Esophagus muscularis mucosa (tissue), 4 donors: ENCODE measurements at regions not wholly inside any gene's neighbourhood (a gene's known extent, or its start where the extent isn't known, plus 50 kb on each side); places are given as distances from the start of the nearest gene placed in this dataset.

Experiments used
- DNase-seq: peaks from one replicate; pipeline ENCODE4 v3.0.0-alpha.2; 2017; ENCODE audit errors: extremely low spot score
- H3K27ac ChIP-seq, 4 donors: fragments of 200-600 bp; sonication (generic); replicated peaks in 1 of 4; 1 replicate in 3 of 4; 2 replicates in 1 of 4; pipeline ENCODE4 v1.5.1; 2016 to 2019; ENCODE audit warnings: mild to moderate bottlenecking in 1 of 4
- H3K27me3 ChIP-seq, 4 donors: fragments of 200-600 bp; sonication (generic); one replicate each; pipeline versions ENCODE4 v1.5.1 to v1.6.0; 2016 to 2019
- H3K36me3 ChIP-seq, 4 donors: fragments of 200-600 bp; sonication (generic); one replicate each; pipeline ENCODE4 v1.5.1; 2016 to 2019
- H3K4me1 ChIP-seq, 4 donors: fragments of 200-600 bp; sonication (generic); one replicate each; pipeline ENCODE4 v1.5.1; 2016 to 2019
- H3K4me3 ChIP-seq, 4 donors: fragments of 200-600 bp; sonication (generic); 1 replicate in 2 of 4; 2 replicates in 2 of 4; pipeline ENCODE4 v1.5.1; 2016 to 2019; ENCODE audit warnings: mild to moderate bottlenecking in 4 of 4, moderate library complexity in 1 of 4
- H3K9me3 ChIP-seq, 4 donors: fragments of 200-600 bp; sonication (generic); 1 replicate in 3 of 4; 2 replicates in 1 of 4; pipeline ENCODE4 v1.5.1; 2016 to 2019
- CTCF ChIP-seq, 3 experiments: fragments of 200-600 bp in 2 of 3; fragments of 450-650 bp in 1 of 3; sonication (generic) in 2 of 3; IDR thresholded peaks; one replicate each; pipeline ENCODE4 v1.5.1; 2017 to 2019; ENCODE audit warnings: antibody characterized with exemption in 3 of 3, mild to moderate bottlenecking in 2 of 3, moderate library complexity in 1 of 3
- EP300 ChIP-seq: sonication (generic); formaldehyde crosslinking; IDR thresholded peaks from one replicate; pipeline ENCODE4 v1.6.1; 2017; ENCODE audit warnings: antibody characterized with exemption
- POLR2A ChIP-seq: fragments of 450-650 bp; IDR thresholded peaks from one replicate; pipeline ENCODE4 v1.6.1; 2017; ENCODE audit warnings: antibody characterized with exemption, moderate library complexity, mild to moderate bottlenecking, low read depth
- POLR2AphosphoS5 ChIP-seq, 2 donors: sonication (generic); formaldehyde crosslinking; IDR thresholded peaks; one replicate each; pipeline ENCODE4 v1.6.1; 2017; ENCODE audit warnings: antibody characterized with exemption in 2 of 2
- WGBS: methylation state at CpG from one replicate; pipeline ENCODE4 v1.1.5; 2018; 5-methylcytosine and 5-hydroxymethylcytosine counted together
- intact Hi-C: fragments of 100-400 bp; cut with DNase I; formaldehyde crosslinking; loops from one replicate; pipeline ENCODE4 v1.15.1; 2023

GRCh38 chr12:13547283-13547682, 350.8 kb downstream of the EMP1 start:
- Histone ChIP-seq H3K36me3 (no peaks in the 10 kb centered on the region), H3K4me1 (no peaks in the 10 kb centered on the region), H3K27me3 (no peaks in the 10 kb centered on the region), H3K27ac (no peak overlapping the region), H3K9me3 (no peaks in the 10 kb centered on the region), H3K4me3 (no peak overlapping the region)
- no peak for TF ChIP-seq EP300
- no peak for TF ChIP-seq CTCF (IDR thresholded peaks at IDR 0.05)
- TF ChIP-seq POLR2A = no peak
- no peak for TF ChIP-seq POLR2AphosphoS5 (IDR thresholded peaks at IDR 0.05)
- intact Hi-C loops = no loop called here
- no peak for DNase-seq

DNA sequence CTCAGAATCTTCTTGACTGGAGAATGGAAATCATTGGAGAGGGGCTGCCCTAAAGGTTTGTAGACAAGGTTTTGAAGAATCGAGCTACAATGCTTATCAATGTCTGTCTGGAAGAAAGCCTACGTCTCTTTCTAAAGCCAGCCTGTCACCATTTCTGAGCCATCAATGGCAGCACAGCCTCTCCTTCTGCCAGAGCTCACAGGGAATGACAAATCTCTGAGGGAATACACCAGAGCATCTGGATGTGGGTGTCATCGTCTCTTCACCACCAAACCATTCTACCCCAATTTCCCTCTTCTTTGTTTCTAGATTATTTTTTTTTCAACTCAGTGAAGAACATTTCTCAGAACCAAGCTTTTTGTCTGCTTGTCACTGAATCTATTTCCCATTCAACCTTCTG, 349.7 kb downstream of the EMP1 start:
- Histone ChIP-seq H3K4me3 (no peak overlapping the region), H3K27me3 (no peaks in the 10 kb centered on the region), H3K9me3 (no peaks in the 10 kb centered on the region), H3K4me1 (no peaks in the 10 kb centered on the region), H3K27ac (no peak overlapping the region), H3K36me3 (no peaks in the 10 kb centered on the region)
- TF ChIP-seq POLR2AphosphoS5 (IDR thresholded peaks at IDR 0.05) (no peak), CTCF (IDR thresholded peaks at IDR 0.05) (no peak), POLR2A (no peak), EP300 (no peak)
- no peak for DNase-seq
- intact Hi-C loops = no loop called here
- 90% methylated on average over 3 of the region's 3 CpGs for WGBS

GRCh38 chr12:13539051-13539450, 342.5 kb downstream of the EMP1 start:
- no peak for TF ChIP-seq EP300
- Histone ChIP-seq H3K4me1 (no peaks in the 10 kb centered on the region), H3K27me3 (no peaks in the 10 kb centered on the region), H3K27ac (no peak overlapping the region), H3K4me3 (no peak overlapping the region), H3K36me3 (no peaks in the 10 kb centered on the region), H3K9me3 (no peaks in the 10 kb centered on the region)
- DNase-seq = peak; percentile 42
- intact Hi-C loops = loop anchor here (10.0 kb wide), 1 partner anchor 264 kb away; no protein-coding TSS in a partner anchor

- TF ChIP-seq POLR2AphosphoS5 (IDR thresholded peaks at IDR 0.05) = no peak
- TF ChIP-seq EP300 = no peak
- TF ChIP-seq POLR2A = no peak
- no peak for TF ChIP-seq CTCF (IDR thresholded peaks at IDR 0.05)
- WGBS = 100% methylated on average over 3 of the region's 3 CpGs
- intact Hi-C loops = loop anchor here (10.0 kb wide), 1 partner anchor 263 kb away; no protein-coding TSS in a partner anchor
These were observed 341.6 kb downstream of the EMP1 start for GRCh38 chr12:13538136-13538535.

GRCh38 chr12:13537623-13538022, 341.1 kb downstream of the EMP1 start:
- peak; percentile 47 for DNase-seq
- intact Hi-C loops = loop anchor here (10.0 kb wide), 1 partner anchor 263 kb away; no protein-coding TSS in a partner anchor

More at GRCh38 chr12:13538136-13538535, 341.6 kb downstream of the EMP1 start:
- H3K4me3 ChIP-seq = no peak overlapping the region
- H3K9me3 ChIP-seq = no peaks in the 10 kb centered on the region
- no peak overlapping the region for H3K27ac ChIP-seq
- DNase-seq = peak; percentile 87
- no peaks in the 10 kb centered on the region for H3K27me3 ChIP-seq
- H3K4me1 ChIP-seq = no peaks in the 10 kb centered on the region
- no peaks in the 10 kb centered on the region for H3K36me3 ChIP-seq

More at GRCh38 chr12:13537623-13538022, 341.1 kb downstream of the EMP1 start:
- H3K27me3 ChIP-seq = no peaks in the 10 kb centered on the region
- no peaks in the 10 kb centered on the region for H3K4me1 ChIP-seq
- TF ChIP-seq POLR2A (no peak), CTCF (IDR thresholded peaks at IDR 0.05) (no peak), POLR2AphosphoS5 (IDR thresholded peaks at IDR 0.05) (no peak), EP300 (no peak)
- no peaks in the 10 kb centered on the region for H3K9me3 ChIP-seq
- no peaks in the 10 kb centered on the region for H3K36me3 ChIP-seq
- H3K4me3 ChIP-seq = no peak overlapping the region
- no peak overlapping the region for H3K27ac ChIP-seq
- 94% methylated on average over 2 of the region's 2 CpGs for WGBS
